Sciatic nerve (tissue), 2 donors: ENCODE measurements at regions not wholly inside any gene's neighbourhood (a gene's known extent, or its start where the extent isn't known, plus 50 kb on each side); places are given as distances from the start of the nearest gene placed in this dataset.

Experiments
- ATAC-seq: fragments of 200-7000 bp; cut with Tn5 transposase; one replicate; pipeline ENCODE4 v1.9.1; 2020; ENCODE audit warnings: mild to moderate bottlenecking, moderate library complexity
- DNase-seq: peaks from one replicate; pipeline ENCODE4 v3.0.0-alpha.2; 2020; ENCODE audit warnings: low spot score
- intact Hi-C: fragments of 100-400 bp; cut with DNase I; formaldehyde crosslinking; loops from one replicate; pipeline ENCODE4 v1.14.2; 2022
- donor health status: DM: no; HTN: no; CAD: no.
- donor health status: DM: no; HTN: no; CAD: no.

DNA sequence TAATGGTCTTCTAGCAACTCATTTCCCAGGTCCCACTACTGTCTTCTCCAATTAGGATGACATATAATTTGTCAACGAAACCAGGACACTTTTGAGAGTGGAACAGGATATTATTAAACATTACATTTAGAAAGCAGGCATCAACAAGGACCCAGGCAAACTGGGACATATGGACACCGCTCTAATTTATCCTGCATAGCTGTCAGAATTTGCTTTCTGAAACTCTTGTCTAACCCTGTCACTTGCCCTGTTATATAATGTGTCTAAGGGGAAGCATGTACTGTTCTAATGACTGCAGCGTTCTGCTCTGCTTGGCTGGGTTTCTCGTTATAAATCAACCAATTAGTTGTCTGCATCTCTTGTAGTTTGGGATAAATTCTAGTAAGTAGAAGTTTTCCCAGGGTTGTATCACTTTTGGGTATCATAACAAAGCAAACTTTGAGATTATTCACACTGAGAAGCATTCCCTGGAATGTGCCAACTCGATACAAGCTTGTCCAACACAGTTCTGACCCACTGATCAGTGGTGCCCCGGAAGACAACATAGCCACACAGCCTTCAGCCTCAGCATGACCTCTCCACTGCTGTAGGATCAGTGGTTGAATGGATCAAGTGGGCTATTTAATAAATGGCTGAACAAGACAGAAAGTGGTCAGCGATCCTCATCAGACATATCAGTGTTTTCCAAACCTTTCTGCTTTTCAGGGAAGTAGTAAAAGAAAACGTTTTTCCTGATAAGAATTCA, 228.1 kb downstream of the KIF20B start:
- intact Hi-C loops, result no loop called here
- no peak for DNase-seq
- ATAC-seq, result no peak

DNA sequence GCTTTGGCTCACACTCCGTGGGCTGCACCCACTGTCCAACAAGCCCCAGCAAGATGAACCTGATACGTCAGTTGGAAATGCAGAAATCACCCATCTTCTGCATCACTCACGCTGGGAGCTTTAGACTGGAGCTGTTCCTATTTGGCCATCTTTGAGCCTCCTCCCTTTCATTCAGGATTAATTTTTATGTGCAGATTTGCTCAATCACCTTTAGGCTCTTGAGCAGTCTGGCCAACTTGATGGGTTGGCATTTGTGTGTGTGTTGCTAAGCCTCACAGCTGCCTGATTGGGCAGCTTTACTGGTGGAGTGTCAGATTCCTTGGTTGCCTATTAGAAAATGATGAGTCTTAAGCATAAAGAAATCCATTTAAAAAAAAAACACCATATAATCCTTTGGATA, 236.1 kb downstream of the KIF20B start:
- intact Hi-C loops, result no loop called here
- ATAC-seq (no peak), DNase-seq (no peak)

DNA sequence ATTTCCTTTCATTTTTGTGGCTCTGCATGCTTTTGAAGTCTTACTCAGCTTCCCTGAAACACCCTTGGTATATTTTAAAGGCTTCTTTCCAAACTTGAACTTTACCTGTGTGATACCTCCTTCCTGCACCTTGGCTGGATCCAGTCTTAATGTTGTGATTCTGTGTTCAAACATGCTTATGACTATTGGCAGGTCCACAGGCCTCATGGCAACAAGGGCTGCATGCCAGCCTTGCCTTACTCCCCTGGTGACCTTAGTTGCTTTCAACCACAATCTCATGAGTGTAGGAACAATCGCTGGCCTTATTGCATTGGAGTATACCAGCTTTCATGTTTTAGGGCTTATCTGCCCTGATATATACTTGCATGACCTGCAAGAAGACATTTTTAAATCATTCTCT, 238.7 kb downstream of the KIF20B start:
- ATAC-seq, result no peak
- intact Hi-C loops, result no loop called here
- DNase-seq, result no peak

- DNase-seq (no peak), ATAC-seq (no peak)
- intact Hi-C loops, result no loop called here
Observed at GRCh38 chr10:89942217-89942616, 240.8 kb downstream of the KIF20B start.

- intact Hi-C loops, result no loop called here
- ATAC-seq (no peak), DNase-seq (no peak)
Observed at GRCh38 chr10:89944138-89944537, 242.7 kb downstream of the KIF20B start.

DNA sequence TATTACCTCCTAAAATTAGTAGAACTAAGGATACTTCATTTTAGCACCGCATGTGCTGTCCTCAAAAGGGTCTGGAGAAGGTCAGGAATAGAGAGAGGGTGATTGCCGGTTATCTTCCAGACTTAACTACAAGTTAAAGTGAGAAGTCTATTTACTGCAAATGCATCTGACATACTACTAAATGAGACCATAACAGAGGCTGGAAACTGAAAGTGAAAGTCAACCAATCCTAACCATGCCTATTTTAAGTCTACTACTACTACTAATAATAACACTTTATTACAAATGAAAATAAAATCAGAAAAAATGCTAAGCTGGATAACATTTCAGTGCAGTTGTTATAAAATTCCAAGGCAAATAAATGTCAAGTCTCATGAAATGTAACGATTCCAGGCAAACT, 244.7 kb downstream of the KIF20B start:
- ATAC-seq (no peak), DNase-seq (no peak)
- intact Hi-C loops, result no loop called here

DNA sequence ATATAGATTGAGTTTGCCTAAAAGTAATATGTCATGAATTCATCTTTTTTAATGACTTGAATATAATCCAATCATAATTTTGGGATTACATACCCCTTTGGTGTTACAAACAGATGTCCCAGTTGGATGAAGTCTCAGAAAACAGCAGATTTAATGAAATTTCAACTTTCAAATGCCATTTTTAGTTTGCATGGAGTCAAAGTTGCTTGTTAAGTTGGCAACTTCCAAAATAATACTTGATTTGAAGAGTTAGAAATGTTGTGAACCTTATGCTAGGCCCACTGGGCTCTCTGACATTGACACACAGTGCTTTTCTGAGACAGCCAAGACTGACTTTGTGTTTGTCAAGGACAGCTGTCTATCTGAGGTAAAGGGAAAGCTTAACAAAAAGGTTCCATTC, 248.1 kb downstream of the KIF20B start:
- intact Hi-C loops, result no loop called here
- DNase-seq, result no peak
- ATAC-seq, result no peak

GRCh38 chr10:89952325-89952724, 250.9 kb downstream of the KIF20B start:
- intact Hi-C loops, result no loop called here
- no peak for ATAC-seq
- DNase-seq, result no peak

DNA sequence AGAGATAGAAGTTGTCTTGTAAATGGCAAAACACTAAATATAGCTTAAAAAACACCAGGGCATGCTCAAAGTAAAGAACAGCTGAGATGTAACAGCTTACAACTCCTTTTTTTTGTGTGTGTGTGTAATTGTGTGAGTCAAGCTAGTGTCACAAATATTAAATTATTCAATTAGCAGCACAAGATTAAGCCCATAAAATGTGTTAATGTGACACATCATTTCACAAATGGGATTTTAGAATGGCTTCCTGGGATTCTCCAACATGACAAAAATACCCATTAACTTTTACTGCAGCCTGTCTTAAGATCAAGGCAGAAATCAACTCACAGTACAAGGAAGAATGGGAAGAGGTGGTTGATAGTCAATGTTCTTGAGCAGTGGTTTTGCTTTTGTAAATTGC, 251.4 kb downstream of the KIF20B start:
- DNase-seq (no peak), ATAC-seq (no peak)
- intact Hi-C loops, result no loop called here

DNA sequence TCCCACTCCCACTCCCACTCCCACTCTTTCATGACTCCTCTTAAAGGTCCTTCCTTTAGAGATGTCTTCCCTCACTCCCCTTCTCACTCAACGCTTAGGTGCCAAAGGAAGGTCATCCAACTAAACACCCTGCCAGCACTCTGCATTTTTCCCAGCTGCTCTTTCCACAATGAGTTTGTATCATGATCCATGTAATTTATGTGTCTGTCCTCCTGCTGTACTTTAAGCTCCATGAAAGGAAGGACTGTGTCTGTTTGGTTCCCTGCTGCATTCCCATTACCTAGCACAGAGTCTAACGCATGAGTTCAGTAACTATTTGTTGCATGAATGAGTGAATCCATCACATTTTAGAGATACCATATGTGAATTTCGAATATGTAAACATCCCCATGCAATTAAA, 252.7 kb downstream of the KIF20B start:
- intact Hi-C loops, result no loop called here
- DNase-seq, result no peak
- no peak for ATAC-seq

- DNase-seq (no peak), ATAC-seq (no peak)
- intact Hi-C loops, result no loop called here
Observed at GRCh38 chr10:89954787-89955566, 253.6 kb downstream of the KIF20B start.

DNA sequence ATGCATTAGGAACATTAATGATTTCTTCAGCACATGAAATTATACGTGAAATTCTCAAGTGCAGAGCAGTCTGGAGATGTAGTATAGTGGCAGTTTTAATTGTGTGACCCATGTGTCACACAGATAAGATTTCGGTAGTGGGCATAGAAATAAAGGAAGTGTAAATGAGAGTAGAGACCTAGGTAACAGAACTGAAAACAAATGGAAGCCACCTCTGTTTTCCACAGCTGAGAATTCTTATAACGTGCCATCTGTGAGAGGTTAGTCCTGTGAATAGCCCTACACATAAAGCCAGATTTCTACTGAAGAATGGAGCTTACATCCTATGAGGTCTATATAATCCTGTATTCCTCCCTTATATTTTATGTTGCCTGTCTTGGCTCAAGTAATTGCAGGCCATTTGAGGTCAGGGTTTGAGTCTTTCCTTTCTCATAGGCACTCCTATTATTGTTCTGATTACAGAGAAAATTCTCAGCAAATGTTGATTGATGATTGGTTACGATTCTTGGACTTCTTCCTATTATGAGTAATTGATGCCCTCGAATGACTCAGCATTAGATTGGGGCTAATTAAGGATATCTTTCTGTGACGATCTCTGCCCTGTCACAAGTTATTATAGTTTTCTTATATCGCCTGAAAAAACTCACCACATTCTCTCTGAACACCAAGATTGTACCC, 258.2 kb downstream of the KIF20B start:
- intact Hi-C loops, result no loop called here
- ATAC-seq (no peak), DNase-seq (no peak)

DNA sequence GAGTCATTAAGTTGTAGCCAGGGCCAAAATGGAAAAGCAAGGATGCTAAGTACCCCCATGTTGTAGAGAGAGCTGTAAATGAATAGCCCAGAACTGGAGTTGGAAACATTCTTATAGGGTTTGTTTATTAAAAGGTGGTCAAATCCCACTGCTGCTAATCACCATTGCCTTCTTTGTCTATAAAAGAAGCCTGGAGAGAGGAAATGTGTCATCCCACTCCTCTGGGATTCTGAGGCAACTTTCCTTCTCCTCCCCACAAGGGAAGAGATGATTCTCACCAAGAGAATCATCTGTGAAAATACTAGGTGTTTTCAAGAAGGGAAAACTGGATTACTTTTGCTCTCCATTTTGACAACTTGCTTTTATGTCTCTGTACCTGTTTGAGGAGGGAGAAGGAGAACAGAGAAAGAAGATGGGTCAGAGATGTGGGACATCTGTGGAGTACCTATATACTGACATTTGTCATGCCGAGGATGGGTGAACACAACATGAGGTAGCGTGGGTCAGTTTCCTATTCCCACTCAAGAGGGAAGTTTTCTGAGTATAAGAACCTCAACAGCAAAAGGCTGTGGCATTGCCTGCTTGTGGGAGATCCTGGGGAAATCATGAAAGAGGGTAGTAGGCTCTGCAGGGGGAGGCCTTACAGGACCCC, 262.2 kb downstream of the KIF20B start:
- ATAC-seq (no peak), DNase-seq (no peak)
- intact Hi-C loops, result no loop called here

- DNase-seq (no peak), ATAC-seq (no peak)
- intact Hi-C loops, result no loop called here
Observed at GRCh38 chr10:89966211-89966610, 264.8 kb downstream of the KIF20B start.

DNA sequence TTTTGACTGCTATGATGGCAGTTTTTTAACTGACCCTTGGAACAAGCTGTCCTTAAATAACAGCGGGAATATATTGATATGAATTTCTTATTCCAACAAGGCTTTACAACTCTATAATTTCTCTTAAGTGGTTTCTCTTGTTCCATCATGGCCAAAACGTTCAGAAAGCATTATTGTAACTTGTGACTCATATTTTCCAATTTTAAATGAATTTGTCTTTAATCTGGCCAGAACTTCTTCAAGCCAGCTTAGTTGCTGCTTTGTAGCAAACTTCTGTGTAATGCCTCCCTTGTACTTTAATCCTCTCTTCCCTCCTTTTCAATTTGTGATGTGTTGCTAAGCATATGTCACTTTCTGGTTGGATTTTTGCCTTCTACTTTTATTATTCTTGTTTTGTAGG, 271.9 kb downstream of the KIF20B start:
- intact Hi-C loops, result no loop called here
- DNase-seq (no peak), ATAC-seq (no peak)

GRCh38 chr10:89975071-89975470, 273.7 kb downstream of the KIF20B start:
- DNase-seq, result no peak
- ATAC-seq, result no peak
- intact Hi-C loops, result no loop called here

- ATAC-seq (no peak), DNase-seq (no peak)
- intact Hi-C loops, result no loop called here
Observed at GRCh38 chr10:89975771-89976170, 274.4 kb downstream of the KIF20B start.

DNA sequence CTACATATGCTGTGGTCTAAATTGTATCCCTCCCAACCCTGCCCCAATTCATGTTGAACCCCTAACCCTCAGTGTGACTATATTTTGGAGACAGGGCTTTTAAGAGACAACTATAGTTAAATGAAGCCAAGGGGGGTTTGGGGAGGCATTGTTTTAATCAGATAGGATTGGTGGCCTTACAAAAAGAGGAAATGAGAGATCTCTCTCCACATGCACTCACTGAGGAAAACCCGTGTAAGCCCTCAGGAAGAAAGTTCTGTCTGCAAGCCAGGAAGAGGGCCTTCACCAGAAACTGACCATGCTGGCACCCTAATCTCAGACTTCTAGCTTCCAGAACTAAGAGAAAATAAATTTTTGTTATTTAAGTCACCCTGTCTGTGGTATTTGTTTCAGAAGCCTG, 276.7 kb downstream of the KIF20B start:
- intact Hi-C loops, result no loop called here
- ATAC-seq, result no peak

GRCh38 chr10:89979726-89980125, 278.3 kb downstream of the KIF20B start:
- intact Hi-C loops, result no loop called here
- ATAC-seq, result no peak
- DNase-seq, result no peak

More for the DNA sequence above, 276.7 kb downstream of the KIF20B start:
- no peak for DNase-seq

DNA sequence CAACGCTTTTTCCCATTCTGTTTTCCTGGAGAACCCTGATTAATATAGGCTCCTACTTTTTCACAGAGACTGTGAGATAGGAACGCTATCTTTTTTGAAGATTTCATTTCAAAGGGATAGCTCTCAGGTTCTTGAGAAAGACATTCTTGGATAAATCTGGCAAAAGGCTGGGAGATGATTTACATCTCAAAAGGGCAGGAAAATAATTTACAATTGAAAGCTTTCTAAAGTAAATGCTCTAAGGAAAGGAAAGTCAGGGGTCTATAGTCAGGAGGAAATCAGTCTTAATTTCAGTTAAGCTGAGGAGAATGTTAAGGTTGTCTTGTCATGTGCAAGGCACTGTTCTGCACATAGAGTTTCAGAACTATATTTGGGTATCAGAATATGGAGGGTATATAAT, 278.8 kb downstream of the KIF20B start:
- intact Hi-C loops, result no loop called here
- ATAC-seq (no peak), DNase-seq (no peak)
